Brain microvascular endothelial cell (primary cell): ENCODE measurements at regions not wholly inside any gene's neighbourhood (a gene's known extent, or its start where the extent isn't known, plus 50 kb on each side); places are given as distances from the start of the nearest gene placed in this dataset.

ENCODE experiments used
- DNase-seq: peaks from one replicate; pipeline ENCODE4 v3.0.0-alpha.2; 2020
- H3K27ac ChIP-seq: fragments of 250-450 bp; sonication (Bioruptor Pico); 2 replicates; pipeline ENCODE4 v1.5.1; 2020; ENCODE audit warnings: mild to moderate bottlenecking, moderate library complexity
- H3K27me3 ChIP-seq: fragments of 250-450 bp; sonication (Bioruptor Pico); replicated peaks from 2 replicates; pipeline ENCODE4 v1.5.1; 2020; ENCODE audit warnings: mild to moderate bottlenecking
- H3K36me3 ChIP-seq: fragments of 250-450 bp; sonication (Bioruptor Pico); replicated peaks from 2 replicates; pipeline ENCODE4 v1.5.1; 2020; ENCODE audit warnings: mild to moderate bottlenecking
- H3K4me3 ChIP-seq: 2 replicates; pipeline ENCODE4 v1.5.1; 2011; ENCODE audit warnings: low read depth, mild to moderate bottlenecking, control low read depth, low read length, moderate library complexity
- in situ Hi-C: cut with HindIII; loops from 2 replicates; pipeline ENCODE4 v1.10.0; 2017; ENCODE audit warnings: low sequenced_read_pairs, low pct_ligation_motif_present
- TF ChIP-seq, protein P1 (sequence below): IDR thresholded peaks from 2 replicates; pipeline ENCODE4 v1.5.1; 2011; ENCODE audit warnings: low read depth, mild to moderate bottlenecking, moderate library complexity, low read length, control low read depth, inconsistent platforms; ENCODE audit errors: missing control alignments

DNA sequence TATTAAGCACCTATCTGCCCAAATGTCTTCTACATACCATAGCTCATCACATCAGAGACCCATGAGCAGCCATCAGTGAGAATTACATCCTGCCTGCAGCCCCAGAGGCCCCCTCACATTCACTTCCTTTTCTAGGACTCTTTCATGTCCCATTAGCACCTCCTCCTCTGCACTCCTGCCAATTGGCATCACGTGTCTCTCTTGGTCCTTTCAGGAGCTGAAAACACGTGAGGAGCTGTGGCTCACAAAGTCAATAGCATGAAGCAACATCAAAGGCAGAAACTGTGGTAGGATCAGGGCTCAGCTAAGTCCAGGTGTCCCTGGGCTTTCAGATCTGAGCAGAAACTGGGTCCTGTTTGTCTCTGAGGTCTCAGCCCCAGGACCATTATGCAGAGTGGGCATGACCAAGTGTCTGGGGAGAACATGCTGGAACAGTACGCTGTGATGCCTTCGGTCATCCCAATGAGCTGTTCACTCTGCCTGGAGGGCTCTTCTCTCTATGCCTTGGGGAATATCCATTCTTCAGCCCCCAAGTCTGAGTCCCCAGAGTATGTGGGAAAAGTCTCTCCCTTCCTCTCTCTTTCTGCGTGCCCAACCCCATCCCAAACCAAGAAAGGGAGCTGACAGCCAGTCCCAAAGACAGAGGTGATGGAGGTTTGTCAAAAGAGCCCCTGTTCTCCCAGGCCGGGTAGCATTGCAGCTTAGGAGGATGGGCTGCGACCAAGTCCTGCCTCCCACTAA is 457.0 kb upstream of the CDH5 start:
- in situ Hi-C loops: no loop called here
- DNase-seq: no peak
- H3K27me3 ChIP-seq: no peaks in the 10 kb centered on the region
- no peak overlapping the region for H3K4me3 ChIP-seq
- no peaks in the 10 kb centered on the region for H3K36me3 ChIP-seq
- TF ChIP-seq, protein P1, sequence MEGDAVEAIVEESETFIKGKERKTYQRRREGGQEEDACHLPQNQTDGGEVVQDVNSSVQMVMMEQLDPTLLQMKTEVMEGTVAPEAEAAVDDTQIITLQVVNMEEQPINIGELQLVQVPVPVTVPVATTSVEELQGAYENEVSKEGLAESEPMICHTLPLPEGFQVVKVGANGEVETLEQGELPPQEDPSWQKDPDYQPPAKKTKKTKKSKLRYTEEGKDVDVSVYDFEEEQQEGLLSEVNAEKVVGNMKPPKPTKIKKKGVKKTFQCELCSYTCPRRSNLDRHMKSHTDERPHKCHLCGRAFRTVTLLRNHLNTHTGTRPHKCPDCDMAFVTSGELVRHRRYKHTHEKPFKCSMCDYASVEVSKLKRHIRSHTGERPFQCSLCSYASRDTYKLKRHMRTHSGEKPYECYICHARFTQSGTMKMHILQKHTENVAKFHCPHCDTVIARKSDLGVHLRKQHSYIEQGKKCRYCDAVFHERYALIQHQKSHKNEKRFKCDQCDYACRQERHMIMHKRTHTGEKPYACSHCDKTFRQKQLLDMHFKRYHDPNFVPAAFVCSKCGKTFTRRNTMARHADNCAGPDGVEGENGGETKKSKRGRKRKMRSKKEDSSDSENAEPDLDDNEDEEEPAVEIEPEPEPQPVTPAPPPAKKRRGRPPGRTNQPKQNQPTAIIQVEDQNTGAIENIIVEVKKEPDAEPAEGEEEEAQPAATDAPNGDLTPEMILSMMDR: no peak
- no peak overlapping the region for H3K27ac ChIP-seq

DNA sequence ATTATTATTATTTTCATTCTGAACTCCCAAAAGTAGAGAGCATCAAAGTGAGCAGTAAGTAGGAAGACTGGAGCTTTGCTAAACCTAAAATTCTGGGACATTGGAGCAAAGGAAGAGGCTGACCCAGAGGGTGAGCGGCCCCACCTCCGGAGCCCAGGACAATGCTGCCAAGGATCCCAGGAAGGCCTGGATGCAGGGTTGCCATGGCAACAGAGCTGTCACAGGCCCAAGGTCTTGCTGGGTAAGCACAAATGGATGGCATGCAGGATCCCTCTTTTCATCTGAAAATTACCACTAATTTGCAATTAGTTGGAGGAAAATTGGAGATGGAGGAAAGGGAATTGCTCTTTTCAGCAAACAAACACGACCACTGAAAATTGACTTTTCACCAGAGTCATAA is 457.9 kb upstream of the CDH5 start:
- in situ Hi-C loops: no loop called here
- Histone ChIP-seq H3K27me3 (no peaks in the 10 kb centered on the region), H3K36me3 (no peaks in the 10 kb centered on the region), H3K4me3 (no peak overlapping the region), H3K27ac (no peak overlapping the region)
- TF ChIP-seq, protein P1: no peak
- DNase-seq: no peak

- TF ChIP-seq, protein P1: no peak
- Histone ChIP-seq H3K27ac (no peak overlapping the region), H3K27me3 (no peaks in the 10 kb centered on the region), H3K36me3 (no peaks in the 10 kb centered on the region), H3K4me3 (no peak overlapping the region)
- in situ Hi-C loops: no loop called here
- DNase-seq: no peak
These were observed 461.2 kb upstream of the CDH5 start for GRCh38 chr16:65905331-65905730.

DNA sequence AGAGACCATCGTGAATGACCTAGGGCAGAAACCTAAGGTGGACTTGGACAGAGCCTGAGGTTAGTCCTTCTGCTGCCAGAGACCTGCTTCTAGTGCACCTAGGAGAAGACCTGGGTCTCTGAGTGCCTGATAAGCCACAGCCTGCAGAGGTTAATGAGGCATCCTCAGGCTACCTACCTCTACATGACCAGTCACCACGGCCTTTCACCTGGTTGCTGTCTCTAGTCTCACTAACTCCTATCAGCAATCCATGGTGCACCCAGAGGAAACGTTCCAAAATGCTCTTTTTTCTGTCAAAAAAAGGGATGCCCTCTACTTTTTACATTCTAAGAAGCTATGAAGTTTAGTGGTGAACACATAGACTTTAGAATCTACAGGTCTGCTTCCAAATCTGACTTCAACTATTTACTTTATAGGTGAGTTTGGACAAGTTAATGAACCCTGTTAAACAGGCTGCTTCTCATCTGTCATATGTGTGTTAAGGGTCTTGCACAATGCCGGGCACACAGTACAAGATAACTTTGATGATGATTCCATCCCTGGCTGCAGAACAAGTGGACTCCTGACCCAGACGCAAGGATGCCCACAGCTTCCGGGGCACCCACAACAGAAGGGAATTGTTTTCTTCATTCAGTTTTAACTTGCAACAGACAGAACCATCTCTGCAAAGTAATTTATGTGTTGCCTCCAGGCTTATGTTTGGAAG is 469.9 kb upstream of the CDH5 start:
- TF ChIP-seq, protein P1: no peak
- H3K27ac ChIP-seq: no peak overlapping the region
- no peak for DNase-seq
- in situ Hi-C loops: no loop called here
- no peaks in the 10 kb centered on the region for H3K27me3 ChIP-seq
- no peak overlapping the region for H3K4me3 ChIP-seq
- H3K36me3 ChIP-seq: no peaks in the 10 kb centered on the region

- Histone ChIP-seq H3K4me3 (no peak overlapping the region), H3K27ac (no peak overlapping the region), H3K36me3 (no peaks in the 10 kb centered on the region), H3K27me3 (no peaks in the 10 kb centered on the region)
- DNase-seq: no peak
- TF ChIP-seq, protein P1: no peak
- in situ Hi-C loops: no loop called here
These were observed 470.6 kb upstream of the CDH5 start for GRCh38 chr16:65895906-65896305.
